H7 (cell line): ENCODE measurements at regions not wholly inside any gene's neighbourhood (a gene's known extent, or its start where the extent isn't known, plus 50 kb on each side); places are given as distances from the start of the nearest gene placed in this dataset.
"Not testable (repeated sequence)": the region's sequence is repeated elsewhere in the genome, so short reads cannot be mapped to it uniquely, and the experiment has no call there.

Experiments
- DNase-seq: peaks from one replicate; pipeline ENCODE4 v3.0.0; 2012
- H3K27me3 ChIP-seq: 2 replicates; pipeline ENCODE4 v1.6.0; 2011; ENCODE audit warnings: mild to moderate bottlenecking, low read length; ENCODE audit not compliant: control insufficient read depth, insufficient read depth
- H3K36me3 ChIP-seq: replicated peaks from 2 replicates; pipeline ENCODE4 v1.5.1; 2011; ENCODE audit warnings: low read length; ENCODE audit not compliant: control insufficient read depth, insufficient read depth
- H3K4me3 ChIP-seq: 2 replicates; pipeline ENCODE4 v1.5.1; 2011; ENCODE audit warnings: low read depth, mild to moderate bottlenecking, control low read depth, low read length, moderate library complexity; ENCODE audit not compliant: insufficient read depth

- no peak for DNase-seq
Measured at GRCh38 chr10:28988980-28989379, 299.9 kb upstream of the LYZL1 start.

GRCh38 chr10:28991333-28992270, 297.3 kb upstream of the LYZL1 start:
- Histone ChIP-seq H3K4me3 (no peak overlapping the region), H3K36me3 (no peaks in the 10 kb centered on the region), H3K27me3 (no peaks in the 10 kb centered on the region)
- DNase-seq: peak; percentile 50

More at GRCh38 chr10:28988980-28989379, 299.9 kb upstream of the LYZL1 start:
- Histone ChIP-seq H3K4me3 (no peak overlapping the region), H3K36me3 (no peaks in the 10 kb centered on the region), H3K27me3 (no peaks in the 10 kb centered on the region)

GRCh38 chr10:28993056-28993455, 295.8 kb upstream of the LYZL1 start:
- no peak overlapping the region for H3K4me3 ChIP-seq
- DNase-seq: no peak
- H3K27me3 ChIP-seq: no peaks in the 10 kb centered on the region
- no peaks in the 10 kb centered on the region for H3K36me3 ChIP-seq

GRCh38 chr10:28993861-28994260, 295.0 kb upstream of the LYZL1 start:
- Histone ChIP-seq H3K27me3 (no peaks in the 10 kb centered on the region), H3K36me3 (no peaks in the 10 kb centered on the region), H3K4me3 (no peak overlapping the region)
- no peak for DNase-seq

- H3K36me3 ChIP-seq, H3K27me3 ChIP-seq, H3K4me3 ChIP-seq, DNase-seq: not testable (repeated sequence)
Measured at GRCh38 chr10:28994802-28995201, 294.1 kb upstream of the LYZL1 start.

GRCh38 chr10:28995497-28995896, 293.4 kb upstream of the LYZL1 start:
- Histone ChIP-seq H3K4me3 (no peak overlapping the region), H3K27me3 (no peaks in the 10 kb centered on the region), H3K36me3 (no peaks in the 10 kb centered on the region)
- DNase-seq: no peak

- DNase-seq: no peak
- Histone ChIP-seq H3K36me3 (no peaks in the 10 kb centered on the region), H3K4me3 (no peak overlapping the region), H3K27me3 (no peaks in the 10 kb centered on the region)
Measured at GRCh38 chr10:28996345-28996744, 292.5 kb upstream of the LYZL1 start.

GRCh38 chr10:28996947-28997551, 291.8 kb upstream of the LYZL1 start:
- no peak overlapping the region for H3K4me3 ChIP-seq
- no peaks in the 10 kb centered on the region for H3K27me3 ChIP-seq
- DNase-seq: no peak
- H3K36me3 ChIP-seq: no peaks in the 10 kb centered on the region

- Histone ChIP-seq H3K27me3 (no peaks in the 10 kb centered on the region), H3K36me3 (no peaks in the 10 kb centered on the region), H3K4me3 (no peak overlapping the region)
- DNase-seq: no peak
Measured at GRCh38 chr10:28997734-28998133, 291.1 kb upstream of the LYZL1 start.

GRCh38 chr10:29001801-29002200, 287.1 kb upstream of the LYZL1 start:
- H3K4me3 ChIP-seq: no peak overlapping the region
- H3K36me3 ChIP-seq: no peaks in the 10 kb centered on the region
- no peaks in the 10 kb centered on the region for H3K27me3 ChIP-seq
- DNase-seq: no peak

GRCh38 chr10:29003014-29003413, 285.9 kb upstream of the LYZL1 start:
- not testable (repeated sequence) for DNase-seq, H3K27me3 ChIP-seq, H3K36me3 ChIP-seq, H3K4me3 ChIP-seq

GRCh38 chr10:29005988-29006387, 282.9 kb upstream of the LYZL1 start:
- Histone ChIP-seq H3K4me3 (no peak overlapping the region), H3K36me3 (no peaks in the 10 kb centered on the region), H3K27me3 (no peaks in the 10 kb centered on the region)
- DNase-seq: no peak

- no peaks in the 10 kb centered on the region for H3K27me3 ChIP-seq
- no peaks in the 10 kb centered on the region for H3K36me3 ChIP-seq
- no peak for DNase-seq
- no peak overlapping the region for H3K4me3 ChIP-seq
Measured at GRCh38 chr10:29007370-29007747, 281.5 kb upstream of the LYZL1 start.

- no peaks in the 10 kb centered on the region for H3K27me3 ChIP-seq
- no peak for DNase-seq
- H3K4me3 ChIP-seq: no peak overlapping the region
- H3K36me3 ChIP-seq: no peaks in the 10 kb centered on the region
Measured at GRCh38 chr10:29007748-29008610, 280.9 kb upstream of the LYZL1 start.
